ENCODE measurements at regions not wholly inside any gene's neighbourhood (a gene's known extent, or its start where the extent isn't known, plus 50 kb on each side); places are given as distances from the start of the nearest gene placed in this dataset.

DNA sequence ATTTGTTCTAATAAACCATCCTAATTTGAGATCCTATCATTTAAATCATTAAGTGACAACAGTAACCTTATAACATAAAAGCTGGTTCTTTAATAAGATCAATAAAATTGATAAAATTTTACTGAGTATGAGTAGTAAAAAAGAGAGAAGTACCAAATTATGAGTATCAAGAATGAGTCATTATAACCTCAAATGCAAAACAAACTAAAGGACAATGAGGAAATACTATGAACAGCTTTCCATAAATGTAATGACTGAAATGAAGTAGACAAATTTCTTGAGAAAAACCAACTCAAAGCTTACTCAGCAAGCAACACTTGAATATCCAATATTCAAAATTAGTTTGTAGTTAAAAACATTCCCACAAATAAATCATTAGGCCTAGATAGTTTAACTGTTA is 433.0 kb downstream of the ZEB2 start:
- Mint-ChIP-seq H3K9me3 (peaks cover 33% of the 10 kb centered on the region), H3K36me3 (ENCODE audit: low read depth) (peaks cover 48% of the 10 kb centered on the region), H3K4me3 (ENCODE audit: low read depth) (no peak overlapping the region), H3K27ac (peak overlapping the region; percentile 79), H3K4me1 (ENCODE audit: low read depth) (peaks cover 31% of the 10 kb centered on the region), H3K27me3 (ENCODE audit: low read depth) (no peaks in the 10 kb centered on the region)
- intact Hi-C loops (cut with micrococcal nuclease), result loop anchor here (1.0 to 10.0 kb wide), 7 partner anchors 45 to 485 kb away; no protein-coding TSS in a partner anchor
- no peak for DNase-seq (ENCODE audit: low spot score)

DNA sequence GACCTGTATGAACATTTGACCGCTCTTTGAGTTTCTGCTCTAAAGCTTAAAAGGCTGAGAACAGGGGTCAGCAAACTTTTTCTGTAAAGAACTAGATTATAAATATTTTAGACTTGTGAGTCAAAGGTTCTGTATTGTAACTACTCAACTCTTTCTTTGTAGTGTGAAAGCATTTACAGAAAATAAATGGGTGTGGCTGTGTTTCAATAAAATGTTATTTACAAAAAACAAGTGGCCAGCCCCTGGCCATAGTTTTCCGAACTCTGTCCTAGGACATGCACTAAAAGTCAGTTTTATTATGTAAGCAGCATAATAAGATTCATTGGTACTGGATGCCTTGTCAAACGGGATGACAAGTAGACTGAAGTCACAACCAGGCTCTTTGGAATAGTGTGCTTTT is 434.9 kb downstream of the ZEB2 start:
- H3K4me1 Mint-ChIP-seq (ENCODE audit: low read depth), result peaks cover 31% of the 10 kb centered on the region
- DNase-seq (ENCODE audit: low spot score), result no peak
- intact Hi-C loops (cut with micrococcal nuclease), result loop anchor here (5.0 to 10.0 kb wide), 6 partner anchors 47 to 487 kb away; no protein-coding TSS in a partner anchor
- no peaks in the 10 kb centered on the region for H3K27me3 Mint-ChIP-seq (ENCODE audit: low read depth)
- H3K4me3 Mint-ChIP-seq (ENCODE audit: low read depth), result no peak overlapping the region
- H3K36me3 Mint-ChIP-seq (ENCODE audit: low read depth), result peaks cover 40% of the 10 kb centered on the region
- no peak overlapping the region for H3K27ac Mint-ChIP-seq
- H3K9me3 Mint-ChIP-seq, result peaks cover 21% of the 10 kb centered on the region

DNA sequence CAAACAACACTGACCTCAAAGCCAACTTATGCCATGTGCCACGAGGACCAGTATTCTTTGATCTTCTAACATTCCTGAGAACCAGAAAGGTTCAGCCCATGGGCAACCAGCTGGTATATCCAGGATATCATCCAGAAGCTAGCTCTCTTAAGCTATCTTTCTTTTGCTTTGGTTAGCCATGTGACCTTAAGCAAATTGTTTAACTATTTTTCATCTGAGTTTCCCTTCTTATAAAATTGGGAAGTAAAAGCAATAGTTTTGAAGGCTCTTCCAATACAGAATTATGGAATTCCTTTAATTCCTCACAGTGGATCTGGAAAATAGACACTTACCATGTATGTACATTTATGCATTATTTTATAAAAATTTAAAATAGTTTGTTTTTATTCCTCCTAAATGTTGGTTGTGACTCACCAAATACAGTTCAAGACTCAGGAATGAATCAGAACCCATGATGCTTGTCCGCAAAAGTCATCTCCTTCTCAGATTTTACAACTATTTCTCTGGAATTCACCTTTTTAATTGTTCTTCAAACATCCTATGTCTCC is 435.7 kb downstream of the ZEB2 start:
- H3K4me3 Mint-ChIP-seq (ENCODE audit: low read depth), result no peak overlapping the region
- intact Hi-C loops (cut with micrococcal nuclease), result loop anchor here (10.0 kb wide), 2 partner anchors 139 to 379 kb away; no protein-coding TSS in a partner anchor
- peaks cover 31% of the 10 kb centered on the region for H3K4me1 Mint-ChIP-seq (ENCODE audit: low read depth)
- no peak for DNase-seq (ENCODE audit: low spot score)
- no peaks in the 10 kb centered on the region for H3K27me3 Mint-ChIP-seq (ENCODE audit: low read depth)
- H3K36me3 Mint-ChIP-seq (ENCODE audit: low read depth), result peaks cover 36% of the 10 kb centered on the region
- peaks cover 17% of the 10 kb centered on the region for H3K9me3 Mint-ChIP-seq
- H3K27ac Mint-ChIP-seq, result peak overlapping the region; percentile 23

DNA sequence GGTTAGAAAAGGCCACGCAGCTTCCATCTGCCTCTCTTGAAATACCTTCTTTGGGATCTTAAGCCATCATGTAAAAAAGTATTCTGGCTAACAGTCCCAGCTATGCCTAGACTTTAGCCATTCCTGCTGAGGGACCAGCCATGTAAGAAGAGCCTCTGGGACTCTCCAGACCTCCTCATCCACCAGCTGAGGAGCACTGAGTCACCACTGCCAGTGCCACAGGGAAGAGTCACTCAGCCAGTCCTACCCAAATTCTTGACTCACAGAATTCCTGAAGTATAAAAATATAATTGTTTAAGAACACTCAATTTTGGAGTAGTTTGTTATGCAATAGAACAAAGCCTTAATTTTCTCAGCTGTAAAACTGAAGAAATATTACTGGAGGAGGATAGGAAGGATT is 436.7 kb downstream of the ZEB2 start:
- H3K9me3 Mint-ChIP-seq, result peaks cover 12% of the 10 kb centered on the region
- H3K27ac Mint-ChIP-seq, result no peak overlapping the region
- H3K27me3 Mint-ChIP-seq (ENCODE audit: low read depth), result no peaks in the 10 kb centered on the region
- H3K36me3 Mint-ChIP-seq (ENCODE audit: low read depth), result peaks cover 28% of the 10 kb centered on the region
- H3K4me3 Mint-ChIP-seq (ENCODE audit: low read depth), result no peak overlapping the region
- no peak for DNase-seq (ENCODE audit: low spot score)
- H3K4me1 Mint-ChIP-seq (ENCODE audit: low read depth), result peaks cover 30% of the 10 kb centered on the region
- intact Hi-C loops (cut with micrococcal nuclease), result loop anchor here (10.0 kb wide), 2 partner anchors 138 to 378 kb away; no protein-coding TSS in a partner anchor

DNA sequence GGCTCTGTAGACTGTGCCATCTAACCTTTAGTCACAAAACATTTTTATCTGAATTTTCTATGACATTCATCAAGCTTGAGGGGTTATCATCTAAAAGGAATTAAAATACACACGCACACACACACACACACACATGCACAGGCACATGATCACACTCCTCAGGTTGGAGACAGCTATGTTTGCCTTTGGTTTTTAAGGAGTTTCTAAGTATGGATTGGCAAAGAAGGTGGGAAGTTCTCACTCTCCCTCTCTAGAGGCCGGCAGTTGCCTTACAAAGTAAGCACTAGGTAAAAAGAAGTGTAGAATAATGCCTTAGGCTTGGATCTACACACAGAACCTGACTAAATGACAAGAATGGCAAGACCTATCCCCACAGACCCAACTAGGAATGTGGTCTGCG is 437.1 kb downstream of the ZEB2 start:
- no peak for DNase-seq (ENCODE audit: low spot score)

DNA sequence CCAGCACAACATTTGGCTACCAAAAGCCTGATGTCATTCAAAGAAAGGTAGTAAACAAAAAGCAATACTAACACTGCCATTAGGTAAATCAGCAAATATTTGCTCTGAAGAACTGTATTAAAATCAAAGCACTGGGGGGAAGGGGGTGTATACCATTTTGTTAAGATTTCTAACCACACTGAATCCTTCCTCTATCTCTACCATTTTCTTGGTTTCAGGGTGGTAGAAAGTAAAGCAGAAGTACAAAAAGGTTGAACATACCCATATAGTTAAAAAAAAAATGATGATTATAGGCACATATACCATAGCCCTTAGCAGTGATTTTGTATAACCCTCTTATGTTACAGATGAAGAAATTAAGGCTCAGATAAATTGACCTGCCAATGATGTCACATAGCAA is 437.6 kb downstream of the ZEB2 start:
- H3K27me3 Mint-ChIP-seq (ENCODE audit: low read depth), result no peaks in the 10 kb centered on the region
- H3K36me3 Mint-ChIP-seq (ENCODE audit: low read depth), result peaks cover 19% of the 10 kb centered on the region
- peaks cover 3% of the 10 kb centered on the region for H3K9me3 Mint-ChIP-seq
- intact Hi-C loops (cut with micrococcal nuclease), result loop anchor here (10.0 kb wide), 2 partner anchors 138 to 378 kb away; no protein-coding TSS in a partner anchor
- H3K4me1 Mint-ChIP-seq (ENCODE audit: low read depth), result peaks cover 23% of the 10 kb centered on the region
- H3K27ac Mint-ChIP-seq, result no peak overlapping the region
- no peak for DNase-seq (ENCODE audit: low spot score)
- H3K4me3 Mint-ChIP-seq (ENCODE audit: low read depth), result no peak overlapping the region

More for the DNA sequence above, 437.1 kb downstream of the ZEB2 start:
- H3K4me3 Mint-ChIP-seq (ENCODE audit: low read depth), result no peak overlapping the region
- peaks cover 28% of the 10 kb centered on the region for H3K4me1 Mint-ChIP-seq (ENCODE audit: low read depth)
- no peak overlapping the region for H3K27ac Mint-ChIP-seq
- intact Hi-C loops (cut with micrococcal nuclease), result loop anchor here (10.0 kb wide), 2 partner anchors 138 to 378 kb away; no protein-coding TSS in a partner anchor
- H3K36me3 Mint-ChIP-seq (ENCODE audit: low read depth), result peaks cover 23% of the 10 kb centered on the region
- H3K27me3 Mint-ChIP-seq (ENCODE audit: low read depth), result no peaks in the 10 kb centered on the region
- H3K9me3 Mint-ChIP-seq, result peaks cover 7% of the 10 kb centered on the region

DNA sequence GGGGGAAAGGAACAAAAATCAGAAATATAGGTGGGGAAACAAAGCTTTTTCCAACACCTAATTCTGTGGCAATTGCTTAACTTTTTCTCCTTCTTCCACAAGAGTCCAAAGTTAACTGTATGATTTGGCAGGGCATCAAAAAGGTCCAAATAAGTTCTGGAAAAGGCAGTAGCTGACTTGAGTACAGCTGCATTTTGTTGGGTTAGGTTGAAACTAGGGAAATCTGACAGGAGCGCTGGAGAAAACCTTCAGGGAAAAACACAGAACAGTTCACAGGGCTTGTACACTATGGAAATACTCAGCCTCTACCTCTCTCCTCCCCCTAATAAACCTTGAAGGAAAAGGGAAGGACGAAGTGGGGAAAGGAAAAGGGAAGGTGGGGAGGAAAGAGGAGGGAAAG is 438.6 kb downstream of the ZEB2 start:
- H3K4me3 Mint-ChIP-seq (ENCODE audit: low read depth), result no peak overlapping the region
- no peaks in the 10 kb centered on the region for H3K27me3 Mint-ChIP-seq (ENCODE audit: low read depth)
- H3K27ac Mint-ChIP-seq, result no peak overlapping the region
- H3K4me1 Mint-ChIP-seq (ENCODE audit: low read depth), result peaks cover 18% of the 10 kb centered on the region
- peaks cover 13% of the 10 kb centered on the region for H3K36me3 Mint-ChIP-seq (ENCODE audit: low read depth)
- DNase-seq (ENCODE audit: low spot score), result no peak
- intact Hi-C loops (cut with micrococcal nuclease), result loop anchor here (10.0 kb wide), 2 partner anchors 136 to 376 kb away; no protein-coding TSS in a partner anchor
- H3K9me3 Mint-ChIP-seq, result no peaks in the 10 kb centered on the region

DNA sequence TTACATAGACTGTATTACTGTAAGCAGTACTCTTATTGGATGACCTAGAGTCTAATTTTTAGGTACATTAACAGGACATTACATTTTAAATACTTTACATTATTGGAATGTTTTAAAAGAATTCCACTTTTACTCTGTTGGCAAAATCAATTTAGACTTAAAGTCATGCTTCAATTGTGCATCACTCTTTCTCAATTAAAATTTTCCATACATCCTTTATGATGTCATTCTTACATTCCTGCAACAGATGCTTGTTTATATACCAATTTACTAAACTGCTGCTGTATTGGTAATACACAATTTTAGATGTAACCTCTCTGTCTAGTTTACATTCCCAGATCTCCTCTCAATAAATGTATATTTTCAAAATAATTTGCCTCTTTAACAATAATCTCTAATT is 440.1 kb downstream of the ZEB2 start:
- no peak overlapping the region for H3K27ac Mint-ChIP-seq
- no peak for DNase-seq (ENCODE audit: low spot score)
- no peaks in the 10 kb centered on the region for H3K9me3 Mint-ChIP-seq
- peaks cover 12% of the 10 kb centered on the region for H3K4me1 Mint-ChIP-seq (ENCODE audit: low read depth)
- intact Hi-C loops (cut with micrococcal nuclease), result loop anchor here (10.0 kb wide), 2 partner anchors 135 to 375 kb away; no protein-coding TSS in a partner anchor
- H3K27me3 Mint-ChIP-seq (ENCODE audit: low read depth), result no peaks in the 10 kb centered on the region
- H3K36me3 Mint-ChIP-seq (ENCODE audit: low read depth), result peaks cover 11% of the 10 kb centered on the region
- H3K4me3 Mint-ChIP-seq (ENCODE audit: low read depth), result no peak overlapping the region

DNA sequence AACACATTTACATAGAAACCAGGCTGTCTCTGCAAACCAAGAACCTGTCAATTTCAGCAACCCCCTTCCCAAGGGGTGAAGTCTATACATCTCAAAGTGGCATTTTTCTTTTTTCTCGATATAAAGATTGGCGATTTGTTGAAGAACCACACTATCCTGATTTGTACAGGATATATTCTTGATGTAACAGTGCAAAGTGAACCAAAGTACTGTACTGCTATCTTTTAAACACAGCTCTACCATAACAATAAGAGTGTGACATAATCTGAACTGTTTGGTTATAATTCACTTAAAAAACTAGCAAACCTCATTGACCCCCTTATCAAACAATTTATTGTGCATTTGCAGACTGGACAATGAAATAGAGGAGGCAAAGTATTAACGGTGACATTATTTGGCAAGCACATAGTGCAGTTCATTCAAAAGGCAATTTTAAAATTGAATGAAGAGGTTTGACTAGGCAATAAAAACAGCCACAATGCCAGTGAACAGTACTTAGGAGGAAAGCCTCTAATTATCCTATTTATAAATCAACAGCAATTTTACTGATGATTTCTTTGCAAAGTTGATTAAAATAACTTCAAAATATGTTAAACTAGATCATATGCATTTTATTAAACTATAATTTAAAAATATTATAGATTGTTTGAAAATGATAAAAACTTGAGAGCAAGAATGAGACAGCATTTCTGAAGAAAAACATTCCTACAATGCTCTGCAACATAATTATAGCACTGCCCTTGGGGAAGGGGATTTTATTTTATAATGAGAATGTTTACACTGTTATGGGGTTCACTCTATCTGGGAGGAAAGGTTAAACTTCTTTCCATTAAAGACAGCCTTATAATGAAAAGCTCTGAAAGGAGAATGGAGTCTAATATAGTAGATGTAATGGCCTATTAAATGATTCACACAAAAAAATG is 440.9 kb downstream of the ZEB2 start:
- H3K27ac Mint-ChIP-seq, result no peak overlapping the region
- H3K9me3 Mint-ChIP-seq, result no peaks in the 10 kb centered on the region
- no peak for DNase-seq (ENCODE audit: low spot score)
- no peaks in the 10 kb centered on the region for H3K27me3 Mint-ChIP-seq (ENCODE audit: low read depth)
- no peak overlapping the region for H3K4me3 Mint-ChIP-seq (ENCODE audit: low read depth)
- peaks cover 8% of the 10 kb centered on the region for H3K36me3 Mint-ChIP-seq (ENCODE audit: low read depth)
- H3K4me1 Mint-ChIP-seq (ENCODE audit: low read depth), result peaks cover 9% of the 10 kb centered on the region
- intact Hi-C loops (cut with micrococcal nuclease), result no loop called here

DNA sequence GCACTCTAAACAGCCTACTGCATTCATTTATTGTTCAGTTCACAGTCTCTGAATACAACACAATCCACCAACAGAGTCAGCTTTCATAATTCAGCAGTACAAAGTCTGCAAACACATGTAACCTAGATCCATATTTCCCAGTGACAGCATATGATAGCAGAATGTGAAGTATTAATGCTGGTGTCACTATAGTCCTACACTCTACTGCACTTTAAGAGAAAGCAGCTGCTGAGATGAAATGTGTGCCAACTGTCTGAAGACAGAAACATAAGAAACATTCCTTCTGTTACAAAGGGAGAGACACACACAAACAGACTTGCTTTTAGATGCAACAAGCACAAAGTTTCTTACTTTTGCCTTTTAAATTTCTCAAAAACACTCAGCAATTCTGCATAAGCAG is 441.8 kb downstream of the ZEB2 start:
- DNase-seq (ENCODE audit: low spot score), result no peak
- Mint-ChIP-seq H3K9me3 (no peaks in the 10 kb centered on the region), H3K4me1 (ENCODE audit: low read depth) (peaks cover 9% of the 10 kb centered on the region), H3K27ac (no peak overlapping the region), H3K4me3 (ENCODE audit: low read depth) (no peak overlapping the region), H3K27me3 (ENCODE audit: low read depth) (no peaks in the 10 kb centered on the region), H3K36me3 (ENCODE audit: low read depth) (peaks cover under 1% of the 10 kb centered on the region)
- intact Hi-C loops (cut with micrococcal nuclease), result no loop called here

DNA sequence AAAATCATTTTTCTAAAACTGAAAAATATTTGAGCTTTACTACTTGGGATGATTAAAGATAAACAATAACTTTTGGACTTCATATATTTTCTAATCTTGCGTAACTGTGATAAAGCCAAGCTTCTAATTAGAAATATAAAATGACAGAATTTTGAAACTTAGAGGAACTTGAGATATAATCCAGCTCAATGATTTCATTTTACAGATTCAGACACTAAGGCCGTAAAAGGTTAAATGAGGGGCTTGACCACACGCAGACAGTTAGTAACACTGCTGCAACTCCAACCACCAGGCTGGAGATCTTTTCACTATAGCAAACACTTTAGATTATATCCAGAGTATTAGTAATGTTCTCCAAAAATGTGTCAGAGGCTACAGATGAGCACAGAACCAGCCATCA is 445.5 kb downstream of the ZEB2 start:
- intact Hi-C loops (cut with micrococcal nuclease), result no loop called here
- Mint-ChIP-seq H3K27me3 (ENCODE audit: low read depth) (no peaks in the 10 kb centered on the region), H3K9me3 (no peaks in the 10 kb centered on the region)

DNA sequence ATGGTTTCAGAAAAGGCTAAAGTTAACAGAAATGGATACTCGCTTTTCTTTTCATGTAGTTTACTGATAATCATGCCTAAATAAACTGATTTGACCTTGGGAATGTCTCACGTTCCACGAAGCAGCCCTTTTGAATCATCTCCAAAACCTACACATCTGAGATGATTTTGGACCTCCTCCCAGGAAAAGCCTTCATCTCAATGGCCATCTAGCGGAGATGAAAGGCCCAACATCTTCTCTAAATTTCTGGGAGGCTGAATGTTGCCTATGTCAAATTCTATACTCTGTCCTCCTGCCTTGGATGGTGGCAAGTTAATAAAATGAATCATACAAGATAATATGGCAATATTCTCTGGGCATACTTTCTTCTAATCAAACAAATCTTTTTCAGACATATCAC is 448.5 kb downstream of the ZEB2 start:
- peaks cover 8% of the 10 kb centered on the region for H3K4me1 Mint-ChIP-seq (ENCODE audit: low read depth)
- H3K27me3 Mint-ChIP-seq (ENCODE audit: low read depth), result no peaks in the 10 kb centered on the region
- peak overlapping the region; percentile 5 for H3K27ac Mint-ChIP-seq
- H3K9me3 Mint-ChIP-seq, result no peaks in the 10 kb centered on the region
- H3K4me3 Mint-ChIP-seq (ENCODE audit: low read depth), result no peak overlapping the region
- no peaks in the 10 kb centered on the region for H3K36me3 Mint-ChIP-seq (ENCODE audit: low read depth)
- intact Hi-C loops (cut with micrococcal nuclease), result no loop called here
- DNase-seq (ENCODE audit: low spot score), result no peak

More for the DNA sequence above, 445.5 kb downstream of the ZEB2 start:
- H3K4me1 Mint-ChIP-seq (ENCODE audit: low read depth), result peaks cover 9% of the 10 kb centered on the region
- H3K27ac Mint-ChIP-seq, result no peak overlapping the region
- no peaks in the 10 kb centered on the region for H3K36me3 Mint-ChIP-seq (ENCODE audit: low read depth)
- DNase-seq (ENCODE audit: low spot score), result no peak
- H3K4me3 Mint-ChIP-seq (ENCODE audit: low read depth), result no peak overlapping the region

DNA sequence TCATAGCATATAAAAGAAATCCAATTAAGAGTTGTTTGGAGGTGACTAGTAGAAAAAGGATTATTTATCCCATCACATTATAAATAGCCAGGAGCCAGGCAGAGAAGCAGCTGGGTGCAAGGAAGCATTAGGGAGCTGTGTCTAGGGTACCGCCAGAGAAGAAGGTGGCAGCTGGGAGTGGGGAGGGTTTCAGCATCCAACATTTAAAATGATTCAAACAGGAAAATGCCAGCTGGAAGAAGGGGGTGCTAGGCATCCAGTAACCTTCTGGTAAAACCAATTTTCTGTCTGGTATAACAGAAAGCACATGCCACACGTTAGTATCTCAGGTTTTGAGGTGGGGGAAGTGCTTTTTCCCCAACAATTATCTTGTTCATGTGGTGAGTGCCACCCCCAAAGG is 452.4 kb downstream of the ZEB2 start:
- Mint-ChIP-seq H3K9me3 (no peaks in the 10 kb centered on the region), H3K36me3 (ENCODE audit: low read depth) (no peaks in the 10 kb centered on the region), H3K4me3 (ENCODE audit: low read depth) (no peak overlapping the region), H3K27ac (no peak overlapping the region), H3K27me3 (ENCODE audit: low read depth) (peaks cover 3% of the 10 kb centered on the region), H3K4me1 (ENCODE audit: low read depth) (peaks cover 8% of the 10 kb centered on the region)
- intact Hi-C loops (cut with micrococcal nuclease), result no loop called here
- no peak for DNase-seq (ENCODE audit: low spot score)
